Upper lobe of right lung (tissue), 1 donor: ENCODE measurements at regions not wholly inside any gene's neighbourhood (a gene's known extent, or its start where the extent isn't known, plus 50 kb on each side); places are given as distances from the start of the nearest gene placed in this dataset.
"Not testable (repeated sequence)": the region's sequence is repeated elsewhere in the genome, so short reads cannot be mapped to it uniquely, and the experiment has no call there.

Source experiments
- ATAC-seq: fragments of 200-7000 bp; cut with Tn5 transposase; one replicate; pipeline ENCODE4 v1.9.1; 2020; ENCODE audit warnings: mild to moderate bottlenecking, moderate library complexity
- DNase-seq: peaks from one replicate; pipeline ENCODE4 v3.0.0-alpha.2; 2020
- H3K27ac ChIP-seq: fragments of 200-600 bp; one replicate; pipeline ENCODE4 v1.8.0; 2022
- H3K27me3 ChIP-seq: fragments of 200-600 bp; one replicate; pipeline ENCODE4 v1.8.0; 2022; ENCODE audit warnings: mild to moderate bottlenecking
- H3K36me3 ChIP-seq: fragments of 200-600 bp; one replicate; pipeline ENCODE4 v1.8.0; 2022
- H3K4me1 ChIP-seq: fragments of 200-600 bp; one replicate; pipeline ENCODE4 v1.8.0; 2022
- H3K4me3 ChIP-seq: fragments of 200-600 bp; one replicate; pipeline ENCODE4 v1.8.0; 2022; ENCODE audit warnings: mild to moderate bottlenecking
- H3K9me3 ChIP-seq: fragments of 200-600 bp; one replicate; pipeline ENCODE4 v1.8.0; 2022
- intact Hi-C: fragments of 100-400 bp; cut with DNase I; formaldehyde crosslinking; loops from one replicate; pipeline ENCODE4 v1.11.0; 2022
- TF ChIP-seq, protein P1 (sequence below): fragments of 200-600 bp; IDR thresholded peaks from one replicate; pipeline ENCODE4 v1.8.0; 2022; ENCODE audit warnings: antibody characterized with exemption
- donor health status: DM: no; HTN: yes; CAD: no; lungs with severe emphysema.

GRCh38 chr22:48297296-48297695 lies 1530.4 kb downstream of the BRD1 start:
- intact Hi-C loops = no loop called here
- Histone ChIP-seq H3K27me3 (no peaks in the 10 kb centered on the region), H3K36me3 (no peaks in the 10 kb centered on the region), H3K4me1 (peaks cover 3% of the 10 kb centered on the region), H3K4me3 (no peak overlapping the region), H3K9me3 (no peaks in the 10 kb centered on the region), H3K27ac (no peak overlapping the region)
- TF ChIP-seq, protein P1, sequence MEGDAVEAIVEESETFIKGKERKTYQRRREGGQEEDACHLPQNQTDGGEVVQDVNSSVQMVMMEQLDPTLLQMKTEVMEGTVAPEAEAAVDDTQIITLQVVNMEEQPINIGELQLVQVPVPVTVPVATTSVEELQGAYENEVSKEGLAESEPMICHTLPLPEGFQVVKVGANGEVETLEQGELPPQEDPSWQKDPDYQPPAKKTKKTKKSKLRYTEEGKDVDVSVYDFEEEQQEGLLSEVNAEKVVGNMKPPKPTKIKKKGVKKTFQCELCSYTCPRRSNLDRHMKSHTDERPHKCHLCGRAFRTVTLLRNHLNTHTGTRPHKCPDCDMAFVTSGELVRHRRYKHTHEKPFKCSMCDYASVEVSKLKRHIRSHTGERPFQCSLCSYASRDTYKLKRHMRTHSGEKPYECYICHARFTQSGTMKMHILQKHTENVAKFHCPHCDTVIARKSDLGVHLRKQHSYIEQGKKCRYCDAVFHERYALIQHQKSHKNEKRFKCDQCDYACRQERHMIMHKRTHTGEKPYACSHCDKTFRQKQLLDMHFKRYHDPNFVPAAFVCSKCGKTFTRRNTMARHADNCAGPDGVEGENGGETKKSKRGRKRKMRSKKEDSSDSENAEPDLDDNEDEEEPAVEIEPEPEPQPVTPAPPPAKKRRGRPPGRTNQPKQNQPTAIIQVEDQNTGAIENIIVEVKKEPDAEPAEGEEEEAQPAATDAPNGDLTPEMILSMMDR = no peak
- DNase-seq (no peak), ATAC-seq (no peak)

DNA sequence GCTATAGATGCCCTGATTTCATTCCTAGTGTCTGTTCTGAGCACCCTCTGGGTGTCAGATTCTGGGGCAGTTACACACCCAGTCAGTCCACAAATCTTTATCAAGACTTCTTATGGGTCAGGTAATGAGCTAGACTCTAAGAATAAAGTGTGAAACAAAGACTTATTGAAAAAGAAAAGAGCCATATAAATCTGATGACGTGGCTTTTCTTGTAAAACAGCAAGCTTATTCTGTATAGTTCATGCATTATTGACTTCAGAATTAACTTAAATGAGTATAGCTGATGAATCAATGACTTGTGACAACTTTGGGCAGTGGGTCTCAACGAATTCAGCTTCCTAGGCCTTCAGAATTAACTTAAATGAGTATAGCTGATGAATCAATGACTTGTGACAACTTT lies 1527.5 kb downstream of the TBC1D22A start:
- H3K4me3 ChIP-seq = not testable (repeated sequence)

GRCh38 chr22:48288376-48288940 lies 1526.0 kb downstream of the TBC1D22A start:
- ATAC-seq = no peak
- DNase-seq = no peak
- TF ChIP-seq, protein P1 = no peak
- Histone ChIP-seq H3K36me3 (no peaks in the 10 kb centered on the region), H3K4me1 (no peaks in the 10 kb centered on the region), H3K9me3 (no peaks in the 10 kb centered on the region), H3K27me3 (no peaks in the 10 kb centered on the region), H3K4me3 (no peak overlapping the region), H3K27ac (no peak overlapping the region)
- intact Hi-C loops = no loop called here

More for the DNA sequence above, 1527.5 kb downstream of the TBC1D22A start:
- H3K27me3 ChIP-seq, H3K36me3 ChIP-seq, H3K9me3 ChIP-seq, ATAC-seq, intact Hi-C loops, H3K4me1 ChIP-seq, H3K27ac ChIP-seq, DNase-seq: not testable (repeated sequence)

- DNase-seq (no peak), ATAC-seq (no peak)
- intact Hi-C loops = no loop called here
- no peaks in the 10 kb centered on the region for H3K36me3 ChIP-seq
- H3K4me1 ChIP-seq = no peaks in the 10 kb centered on the region
- no peaks in the 10 kb centered on the region for H3K9me3 ChIP-seq
- H3K4me3 ChIP-seq = no peak overlapping the region
- TF ChIP-seq, protein P1 = no peak
- H3K27ac ChIP-seq = no peak overlapping the region
- no peaks in the 10 kb centered on the region for H3K27me3 ChIP-seq
These were observed 1524.6 kb downstream of the TBC1D22A start for GRCh38 chr22:48287031-48287430.

DNA sequence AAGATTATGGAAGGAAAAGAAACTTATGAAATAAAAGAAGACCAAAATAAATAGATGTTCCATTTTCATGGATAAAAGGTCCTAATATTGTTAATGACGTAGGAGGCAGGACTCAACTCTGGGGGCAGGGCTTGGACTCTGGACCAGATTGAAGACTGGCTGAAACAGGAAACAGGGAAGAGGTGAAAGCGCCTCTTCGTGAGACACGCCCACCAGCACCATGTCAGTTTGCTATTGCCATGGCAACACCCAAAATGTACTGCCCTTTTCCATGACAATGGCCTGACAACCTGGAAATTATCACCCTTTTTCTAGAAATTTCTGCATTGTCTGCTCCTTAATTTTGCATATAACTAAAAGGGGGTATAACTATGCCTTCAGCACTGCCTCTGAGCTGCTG lies 1522.2 kb downstream of the TBC1D22A start:
- H3K9me3 ChIP-seq = no peaks in the 10 kb centered on the region
- intact Hi-C loops = no loop called here
- TF ChIP-seq, protein P1 = no peak
- no peak overlapping the region for H3K27ac ChIP-seq
- ATAC-seq (no peak), DNase-seq (no peak)
- no peaks in the 10 kb centered on the region for H3K4me1 ChIP-seq
- H3K36me3 ChIP-seq = no peaks in the 10 kb centered on the region
- H3K4me3 ChIP-seq = no peak overlapping the region
- H3K27me3 ChIP-seq = no peaks in the 10 kb centered on the region

GRCh38 chr22:48282804-48283203 lies 1520.4 kb downstream of the TBC1D22A start:
- Histone ChIP-seq H3K4me1 (no peaks in the 10 kb centered on the region), H3K36me3 (no peaks in the 10 kb centered on the region), H3K9me3 (no peaks in the 10 kb centered on the region), H3K27me3 (peaks cover 9% of the 10 kb centered on the region), H3K27ac (no peak overlapping the region), H3K4me3 (no peak overlapping the region)
- ATAC-seq (no peak), DNase-seq (no peak)
- intact Hi-C loops = no loop called here
- TF ChIP-seq, protein P1 = no peak
